ENCODE measurements at regions not wholly inside any gene's neighbourhood (a gene's known extent, or its start where the extent isn't known, plus 50 kb on each side); places are given as distances from the start of the nearest gene placed in this dataset.
A peak's percentile ranks its signal among the peaks of the same experiment; 100 is the strongest.
"Not testable (repeated sequence)": the region's sequence is repeated elsewhere in the genome, so short reads cannot be mapped to it uniquely, and the experiment has no call there.

- DNase-seq (ENCODE audit: low read depth) = no peak
These were observed 95.4 kb upstream of the STC2 start for GRCh38 chr5:173423452-173424117.

- DNase-seq (ENCODE audit: low read depth) = no peak
These were observed 91.9 kb upstream of the STC2 start for GRCh38 chr5:173420108-173420507.

GRCh38 chr5:173413471-173413982, 85.3 kb upstream of the STC2 start:
- DNase-seq (ENCODE audit: low read depth) = no peak

GRCh38 chr5:173412566-173412965, 84.4 kb upstream of the STC2 start:
- no peak for DNase-seq (ENCODE audit: low read depth)

- no peak for DNase-seq (ENCODE audit: low read depth)
These were observed 83.8 kb upstream of the STC2 start for GRCh38 chr5:173411791-173412555.

- no peak for DNase-seq (ENCODE audit: low read depth)
These were observed 82.4 kb upstream of the STC2 start for GRCh38 chr5:173410459-173411233.

GRCh38 chr5:173408946-173409345, 80.7 kb upstream of the STC2 start:
- DNase-seq (ENCODE audit: low read depth) = no peak

GRCh38 chr5:173399851-173400250, 71.6 kb upstream of the STC2 start:
- no peak for DNase-seq (ENCODE audit: low read depth)

- no peak for DNase-seq (ENCODE audit: low read depth)
These were observed 69.3 kb upstream of the STC2 start for GRCh38 chr5:173397516-173397915.

- no peak for DNase-seq (ENCODE audit: low read depth)
These were observed 68.2 kb upstream of the STC2 start for GRCh38 chr5:173396311-173396993.

- DNase-seq (ENCODE audit: low read depth) = no peak
These were observed 67.7 kb upstream of the STC2 start for GRCh38 chr5:173395933-173396308.

- peak; percentile 41 for DNase-seq (ENCODE audit: low read depth)
These were observed 67.2 kb upstream of the STC2 start for GRCh38 chr5:173395257-173395932.

- no peak for DNase-seq (ENCODE audit: low read depth)
These were observed 66.5 kb upstream of the STC2 start for GRCh38 chr5:173394701-173395100.

- no peak for DNase-seq (ENCODE audit: low read depth)
These were observed 64.0 kb upstream of the STC2 start for GRCh38 chr5:173392172-173392571.

- no peak for DNase-seq (ENCODE audit: low read depth)
These were observed 62.8 kb upstream of the STC2 start for GRCh38 chr5:173391031-173391430.

- DNase-seq (ENCODE audit: low read depth) = not testable (repeated sequence)
These were observed 59.1 kb upstream of the STC2 start for GRCh38 chr5:173387293-173387692.

- DNase-seq (ENCODE audit: low read depth) = no peak
These were observed 57.7 kb upstream of the STC2 start for GRCh38 chr5:173385832-173386360.

- DNase-seq (ENCODE audit: low read depth) = no peak
These were observed 55.5 kb upstream of the STC2 start for GRCh38 chr5:173383711-173384110.

GRCh38 chr5:173378727-173379126, 50.5 kb upstream of the STC2 start:
- no peak for DNase-seq (ENCODE audit: low read depth)

Measured in HS-27A (cell line).